Upper lobe of left lung (tissue), 6 donors: ENCODE measurements at regions not wholly inside any gene's neighbourhood (a gene's known extent, or its start where the extent isn't known, plus 50 kb on each side); places are given as distances from the start of the nearest gene placed in this dataset.

ENCODE experiments used
- ATAC-seq, 2 donors: fragments of 200-7000 bp; cut with Tn5 transposase; one replicate each; pipeline ENCODE4 v1.9.1; 2022; ENCODE audit warnings: mild to moderate bottlenecking in 2 of 2, moderate library complexity in 2 of 2; ENCODE audit not compliant: low FRiP score in 2 of 2
- DNase-seq, 2 donors: peaks; one replicate each; pipeline ENCODE4 v3.0.0-alpha.2; 2019 to 2020
- H3K27ac ChIP-seq, 4 donors: fragments of 200-600 bp; sonication (generic); one replicate each; pipeline ENCODE4 v1.5.1; 2016 to 2019
- H3K27me3 ChIP-seq, 4 donors: fragments of 200-600 bp; sonication (generic); one replicate each; pipeline ENCODE4 v1.5.1; 2017 to 2019
- H3K36me3 ChIP-seq, 4 donors: fragments of 200-600 bp; sonication (generic); one replicate each; pipeline ENCODE4 v1.5.1; 2016 to 2019
- H3K4me1 ChIP-seq, 4 donors: fragments of 200-600 bp; sonication (generic); one replicate each; pipeline ENCODE4 v1.5.1; 2018 to 2019
- H3K4me3 ChIP-seq, 4 donors: fragments of 200-600 bp; sonication (generic); one replicate each; pipeline ENCODE4 v1.5.1; 2017 to 2019; ENCODE audit warnings: mild to moderate bottlenecking in 2 of 4, moderate library complexity in 1 of 4
- H3K9me3 ChIP-seq, 4 donors: fragments of 200-600 bp; sonication (generic); one replicate each; pipeline ENCODE4 v1.5.1; 2018 to 2019
- EP300 ChIP-seq, 4 donors: sonication (generic); formaldehyde crosslinking; IDR thresholded peaks; one replicate each; pipeline ENCODE4 v1.5.1; 2017; ENCODE audit warnings: antibody characterized with exemption in 4 of 4, control low read depth in 2 of 4
- POLR2A ChIP-seq, 4 donors: fragments of 450-650 bp; IDR thresholded peaks; one replicate each; pipeline ENCODE4 v1.5.1; 2016 to 2017; ENCODE audit warnings: antibody characterized with exemption in 4 of 4, mild to moderate bottlenecking in 2 of 4
- POLR2AphosphoS5 ChIP-seq, 2 donors: sonication (generic); formaldehyde crosslinking; IDR thresholded peaks; one replicate each; pipeline ENCODE4 v1.5.1; 2017; ENCODE audit warnings: antibody characterized with exemption in 2 of 2
- WGBS, 2 donors: methylation state at CpG; one replicate each; pipeline ENCODE4 v1.1.5; 2017 to 2018; 5-methylcytosine and 5-hydroxymethylcytosine counted together
- TF ChIP-seq, protein P1 (sequence below), 6 experiments: fragments of 450-650 bp in 4 of 6; fragments of 200-600 bp in 2 of 6; sonication (generic) in 2 of 6; IDR thresholded peaks; one replicate each; pipeline ENCODE4 v1.5.1; 2016 to 2019; ENCODE audit warnings: antibody characterized with exemption in 6 of 6
- donor health status: DM: no; HTN: no; CAD: no; lungs with moderate emphysema.
- donor health status: DM: no; HTN: yes; CAD: no; lungs with severe emphysema.

GRCh38 chr3:176579711-176580185 is 617.5 kb downstream of the TBL1XR1 start:
- TF ChIP-seq POLR2AphosphoS5 (IDR thresholded peaks at IDR 0.05) (no peak), EP300 (IDR thresholded peaks at IDR 0.05) (no peak), POLR2A (IDR thresholded peaks at IDR 0.05) (no peak)
- TF ChIP-seq, protein P1, sequence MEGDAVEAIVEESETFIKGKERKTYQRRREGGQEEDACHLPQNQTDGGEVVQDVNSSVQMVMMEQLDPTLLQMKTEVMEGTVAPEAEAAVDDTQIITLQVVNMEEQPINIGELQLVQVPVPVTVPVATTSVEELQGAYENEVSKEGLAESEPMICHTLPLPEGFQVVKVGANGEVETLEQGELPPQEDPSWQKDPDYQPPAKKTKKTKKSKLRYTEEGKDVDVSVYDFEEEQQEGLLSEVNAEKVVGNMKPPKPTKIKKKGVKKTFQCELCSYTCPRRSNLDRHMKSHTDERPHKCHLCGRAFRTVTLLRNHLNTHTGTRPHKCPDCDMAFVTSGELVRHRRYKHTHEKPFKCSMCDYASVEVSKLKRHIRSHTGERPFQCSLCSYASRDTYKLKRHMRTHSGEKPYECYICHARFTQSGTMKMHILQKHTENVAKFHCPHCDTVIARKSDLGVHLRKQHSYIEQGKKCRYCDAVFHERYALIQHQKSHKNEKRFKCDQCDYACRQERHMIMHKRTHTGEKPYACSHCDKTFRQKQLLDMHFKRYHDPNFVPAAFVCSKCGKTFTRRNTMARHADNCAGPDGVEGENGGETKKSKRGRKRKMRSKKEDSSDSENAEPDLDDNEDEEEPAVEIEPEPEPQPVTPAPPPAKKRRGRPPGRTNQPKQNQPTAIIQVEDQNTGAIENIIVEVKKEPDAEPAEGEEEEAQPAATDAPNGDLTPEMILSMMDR (IDR thresholded peaks at IDR 0.05) = no peak
- no peaks in the 10 kb centered on the region for H3K9me3 ChIP-seq
- H3K4me3 ChIP-seq = no peak overlapping the region
- no peaks in the 10 kb centered on the region for H3K4me1 ChIP-seq
- DNase-seq (no peak), ATAC-seq (no peak)
- no peaks in the 10 kb centered on the region for H3K27me3 ChIP-seq
- WGBS, 2 donors = 83 to 85% methylated on average over 2 of the region's 2 CpGs
- H3K36me3 ChIP-seq = no peaks in the 10 kb centered on the region
- no peak overlapping the region for H3K27ac ChIP-seq

GRCh38 chr3:176578316-176578715 is 619.0 kb downstream of the TBL1XR1 start:
- Histone ChIP-seq H3K4me1 (no peaks in the 10 kb centered on the region), H3K9me3 (no peaks in the 10 kb centered on the region), H3K27me3 (no peaks in the 10 kb centered on the region), H3K36me3 (no peaks in the 10 kb centered on the region), H3K4me3 (no peak overlapping the region), H3K27ac (no peak overlapping the region)
- ATAC-seq = no peak
- no peak for DNase-seq
- TF ChIP-seq, protein P1 (IDR thresholded peaks at IDR 0.05) = no peak
- TF ChIP-seq POLR2A (IDR thresholded peaks at IDR 0.05) (no peak), EP300 (IDR thresholded peaks at IDR 0.05) (no peak), POLR2AphosphoS5 (IDR thresholded peaks at IDR 0.05) (no peak)
- 90 to 91% methylated on average over 3 of the region's 3 CpGs for WGBS, 2 donors

DNA sequence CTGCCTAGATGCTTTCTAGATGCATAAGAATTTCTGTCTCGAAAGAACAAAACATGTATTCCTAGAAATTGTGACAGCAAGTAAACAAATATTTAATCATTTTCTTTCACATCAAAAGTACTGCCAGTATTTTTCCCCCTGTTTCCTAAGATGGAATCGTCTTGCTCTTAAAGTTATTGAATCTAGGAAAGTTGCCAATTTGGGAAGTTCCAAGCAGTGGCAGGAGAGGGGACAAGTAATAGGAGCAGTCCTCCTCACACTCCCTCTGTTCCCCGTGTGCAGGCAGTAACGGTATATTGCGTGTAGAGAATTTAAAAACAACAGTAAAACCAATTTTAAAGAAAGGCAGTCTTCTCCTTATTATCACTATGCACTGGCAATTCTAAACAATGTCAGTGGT is 619.8 kb downstream of the TBL1XR1 start:
- Histone ChIP-seq H3K27me3 (no peaks in the 10 kb centered on the region), H3K4me3 (no peak overlapping the region), H3K4me1 (no peaks in the 10 kb centered on the region), H3K36me3 (no peaks in the 10 kb centered on the region), H3K9me3 (no peaks in the 10 kb centered on the region), H3K27ac (no peak overlapping the region)
- DNase-seq (no peak), ATAC-seq (no peak)
- TF ChIP-seq EP300 (IDR thresholded peaks at IDR 0.05) (no peak), POLR2A (IDR thresholded peaks at IDR 0.05) (no peak), POLR2AphosphoS5 (IDR thresholded peaks at IDR 0.05) (no peak)
- TF ChIP-seq, protein P1 (IDR thresholded peaks at IDR 0.05) = no peak
- WGBS, 2 donors = 68 to 79% methylated on average over 5 of the region's 5 CpGs

- TF ChIP-seq POLR2AphosphoS5 (IDR thresholded peaks at IDR 0.05) (no peak), POLR2A (IDR thresholded peaks at IDR 0.05) (no peak), EP300 (IDR thresholded peaks at IDR 0.05) (no peak)
- TF ChIP-seq, protein P1 (IDR thresholded peaks at IDR 0.05) = no peak
- Histone ChIP-seq H3K4me1 (no peaks in the 10 kb centered on the region), H3K36me3 (no peaks in the 10 kb centered on the region), H3K9me3 (no peaks in the 10 kb centered on the region), H3K27ac (no peak overlapping the region), H3K27me3 (no peaks in the 10 kb centered on the region), H3K4me3 (no peak overlapping the region)
- ATAC-seq = no peak
- WGBS, 2 donors = 0% methylated on average over 1 of the region's 1 CpG
- DNase-seq = no peak
These were observed 622.5 kb downstream of the TBL1XR1 start for GRCh38 chr3:176574786-176575185.

DNA sequence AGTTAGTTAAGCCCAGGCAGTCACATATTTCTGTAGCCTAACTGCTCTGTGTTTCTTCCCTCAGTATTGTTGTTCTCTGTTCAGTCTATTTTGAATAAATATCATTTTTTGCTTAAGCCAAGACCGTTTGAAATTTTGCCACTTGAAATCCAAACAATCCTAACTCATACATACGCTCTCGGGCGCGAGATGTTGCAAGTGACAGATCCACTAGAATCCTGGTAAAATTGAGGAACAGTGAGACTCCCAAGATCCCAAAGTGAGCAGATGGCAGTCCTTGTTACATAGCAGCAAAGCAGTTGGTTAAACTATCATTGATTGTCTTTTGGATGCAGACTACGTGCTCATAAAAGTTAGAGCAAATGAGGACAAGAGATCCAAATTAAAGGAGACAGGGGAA is 625.4 kb downstream of the TBL1XR1 start:
- ATAC-seq = no peak
- WGBS, 2 donors = 83 to 88% methylated on average over 6 of the region's 6 CpGs
- TF ChIP-seq, protein P1 (IDR thresholded peaks at IDR 0.05) = no peak
- TF ChIP-seq EP300 (IDR thresholded peaks at IDR 0.05) (no peak), POLR2AphosphoS5 (IDR thresholded peaks at IDR 0.05) (no peak), POLR2A (IDR thresholded peaks at IDR 0.05) (no peak)
- Histone ChIP-seq H3K36me3 (no peaks in the 10 kb centered on the region), H3K4me1 (no peaks in the 10 kb centered on the region), H3K27me3 (no peaks in the 10 kb centered on the region), H3K9me3 (no peaks in the 10 kb centered on the region), H3K4me3 (no peak overlapping the region), H3K27ac (no peak overlapping the region)
- DNase-seq = no peak
